NB4 (cell line): ENCODE measurements at regions not wholly inside any gene's neighbourhood (a gene's known extent, or its start where the extent isn't known, plus 50 kb on each side); places are given as distances from the start of the nearest gene placed in this dataset.

Source experiments
- POLR2A ChIP-seq: IDR thresholded peaks from 2 replicates; pipeline ENCODE4 v1.6.1; 2011; ENCODE audit warnings: mild to moderate bottlenecking; ENCODE audit not compliant: insufficient read length; ENCODE audit errors: extremely low read depth
- TF ChIP-seq, protein P1 (sequence below): IDR thresholded peaks from one replicate; pipeline ENCODE4 v1.5.1; 2012; ENCODE audit warnings: low read depth, low read length
- TF ChIP-seq, protein P2 (sequence below): IDR thresholded peaks from 2 replicates; pipeline ENCODE4 v1.6.1; 2011; ENCODE audit warnings: low read depth, low read length

DNA sequence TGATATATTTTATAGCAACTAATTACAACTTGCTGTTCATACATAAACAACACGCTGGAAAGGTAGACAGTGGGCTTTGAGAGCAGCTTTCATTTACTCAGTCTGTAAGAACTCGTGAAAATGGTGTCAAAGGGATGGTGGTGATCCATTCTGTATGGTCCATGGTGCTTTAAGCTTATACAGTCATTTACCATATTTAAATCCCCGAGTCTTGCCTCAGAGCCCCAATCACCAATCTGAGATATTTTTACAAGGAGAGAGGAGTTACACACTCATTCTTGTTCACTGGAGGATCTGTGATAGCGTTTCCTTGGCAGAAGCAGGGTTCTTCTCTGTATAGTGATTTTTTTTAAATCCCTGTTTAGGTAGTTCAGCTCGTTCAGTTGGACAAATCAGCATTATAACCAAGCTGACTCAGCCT is 694.6 kb downstream of the USP25 start:
- TF ChIP-seq, protein P1, sequence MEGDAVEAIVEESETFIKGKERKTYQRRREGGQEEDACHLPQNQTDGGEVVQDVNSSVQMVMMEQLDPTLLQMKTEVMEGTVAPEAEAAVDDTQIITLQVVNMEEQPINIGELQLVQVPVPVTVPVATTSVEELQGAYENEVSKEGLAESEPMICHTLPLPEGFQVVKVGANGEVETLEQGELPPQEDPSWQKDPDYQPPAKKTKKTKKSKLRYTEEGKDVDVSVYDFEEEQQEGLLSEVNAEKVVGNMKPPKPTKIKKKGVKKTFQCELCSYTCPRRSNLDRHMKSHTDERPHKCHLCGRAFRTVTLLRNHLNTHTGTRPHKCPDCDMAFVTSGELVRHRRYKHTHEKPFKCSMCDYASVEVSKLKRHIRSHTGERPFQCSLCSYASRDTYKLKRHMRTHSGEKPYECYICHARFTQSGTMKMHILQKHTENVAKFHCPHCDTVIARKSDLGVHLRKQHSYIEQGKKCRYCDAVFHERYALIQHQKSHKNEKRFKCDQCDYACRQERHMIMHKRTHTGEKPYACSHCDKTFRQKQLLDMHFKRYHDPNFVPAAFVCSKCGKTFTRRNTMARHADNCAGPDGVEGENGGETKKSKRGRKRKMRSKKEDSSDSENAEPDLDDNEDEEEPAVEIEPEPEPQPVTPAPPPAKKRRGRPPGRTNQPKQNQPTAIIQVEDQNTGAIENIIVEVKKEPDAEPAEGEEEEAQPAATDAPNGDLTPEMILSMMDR, result no peak
- no peak for TF ChIP-seq POLR2A
- TF ChIP-seq, protein P2, sequence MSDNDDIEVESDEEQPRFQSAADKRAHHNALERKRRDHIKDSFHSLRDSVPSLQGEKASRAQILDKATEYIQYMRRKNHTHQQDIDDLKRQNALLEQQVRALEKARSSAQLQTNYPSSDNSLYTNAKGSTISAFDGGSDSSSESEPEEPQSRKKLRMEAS, result no peak
